GM21528 (cell line): ENCODE measurements at regions not wholly inside any gene's neighbourhood (a gene's known extent, or its start where the extent isn't known, plus 50 kb on each side); places are given as distances from the start of the nearest gene placed in this dataset.
A peak's percentile ranks its signal among the peaks of the same experiment; 100 is the strongest.
"Not testable (repeated sequence)": the region's sequence is repeated elsewhere in the genome, so short reads cannot be mapped to it uniquely, and the experiment has no call there.

Source experiments
- ATAC-seq: cut with Tn5 transposase; IDR thresholded peaks from one replicate; pipeline ENCODE4 v1.9.1; 2021; ENCODE audit warnings: mild to moderate bottlenecking, moderate library complexity; ENCODE audit not compliant: unreplicated experiment, low FRiP score

GRCh38 chr4:82301390-82301789 is 72.4 kb downstream of the HNRNPD start:
- not testable (repeated sequence) for ATAC-seq

DNA sequence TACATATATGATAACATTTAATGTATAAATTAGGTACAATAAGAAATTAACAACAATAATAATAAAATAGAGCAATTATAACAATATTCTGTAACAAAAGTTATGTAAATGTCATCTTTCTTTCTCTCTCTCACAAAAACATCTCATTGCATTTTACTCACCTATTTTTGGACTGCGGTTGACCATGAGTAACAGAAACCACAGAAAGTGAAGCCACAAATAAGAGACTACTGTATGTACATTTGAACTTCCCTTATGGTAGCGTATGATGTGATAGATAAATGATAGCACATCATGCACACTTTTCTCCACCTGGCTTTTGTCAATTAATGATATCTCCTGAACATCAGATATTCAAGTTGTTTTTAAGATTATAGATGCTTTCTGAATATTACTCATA is 80.5 kb downstream of the HNRNPD start:
- ATAC-seq, result peak; percentile 97

DNA sequence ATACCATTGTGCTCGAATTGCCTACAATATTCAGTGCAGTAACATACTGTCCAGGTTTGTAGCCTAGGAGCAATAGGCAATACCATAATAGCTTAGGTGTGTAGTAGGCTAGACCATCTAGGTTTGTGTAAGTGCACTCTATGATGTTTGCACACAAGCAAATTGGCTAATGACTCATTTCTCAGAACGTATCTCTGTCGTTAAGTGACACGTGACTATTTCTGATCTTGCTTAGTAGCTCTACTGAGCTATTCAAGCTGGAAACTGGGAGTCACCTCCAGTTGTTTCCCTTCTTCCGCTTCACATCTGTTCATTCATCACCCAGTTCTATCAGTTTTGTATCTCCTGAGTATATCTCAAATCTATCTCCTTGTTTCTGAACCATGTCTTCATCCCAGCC is 86.1 kb downstream of the HNRNPD start:
- ATAC-seq, result no peak

- peak; percentile 100 for ATAC-seq
Measured at GRCh38 chr4:82284858-82285805, 88.7 kb downstream of the HNRNPD start.

DNA sequence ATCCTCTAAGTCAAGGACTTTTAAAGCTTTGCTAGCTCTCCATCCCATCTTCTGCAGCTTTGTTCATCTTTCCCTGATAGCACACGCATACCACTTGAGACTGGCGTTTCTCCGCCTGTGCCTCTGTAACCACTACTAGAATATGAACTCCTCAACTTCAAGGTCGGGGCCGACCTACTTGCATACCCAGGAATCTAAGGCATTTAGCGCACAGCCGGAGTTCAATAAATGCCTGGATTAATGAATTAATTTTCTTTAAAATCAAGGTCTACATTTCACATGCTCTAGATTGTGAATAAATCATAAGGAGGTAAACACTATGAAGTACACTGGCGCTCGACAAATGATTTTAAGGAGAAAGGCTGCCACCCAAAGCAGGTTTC is 89.3 kb downstream of the HNRNPD start:
- no peak for ATAC-seq

DNA sequence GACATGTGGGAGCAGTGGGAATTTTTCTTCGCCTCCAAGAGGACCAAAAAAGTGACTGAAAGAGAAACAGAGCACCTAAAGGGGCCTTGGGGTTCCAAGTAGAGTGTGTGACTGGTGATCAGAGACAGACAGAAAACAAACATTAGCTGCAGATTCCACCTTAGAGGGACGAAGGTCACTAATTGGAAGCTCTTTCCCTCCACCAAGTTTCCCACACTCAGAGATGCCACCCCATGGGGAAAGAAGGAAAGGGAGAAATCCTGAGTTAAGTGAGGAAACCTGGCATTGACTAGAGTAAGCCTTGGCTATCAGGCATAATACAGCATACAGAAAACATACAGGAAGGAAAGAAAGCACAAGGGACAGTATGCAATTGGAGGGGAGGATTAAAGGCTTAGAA is 90.9 kb downstream of the HNRNPD start:
- ATAC-seq, result no peak

- ATAC-seq, result not testable (repeated sequence)
Measured at GRCh38 chr4:82279550-82279949, 94.2 kb downstream of the HNRNPD start.

DNA sequence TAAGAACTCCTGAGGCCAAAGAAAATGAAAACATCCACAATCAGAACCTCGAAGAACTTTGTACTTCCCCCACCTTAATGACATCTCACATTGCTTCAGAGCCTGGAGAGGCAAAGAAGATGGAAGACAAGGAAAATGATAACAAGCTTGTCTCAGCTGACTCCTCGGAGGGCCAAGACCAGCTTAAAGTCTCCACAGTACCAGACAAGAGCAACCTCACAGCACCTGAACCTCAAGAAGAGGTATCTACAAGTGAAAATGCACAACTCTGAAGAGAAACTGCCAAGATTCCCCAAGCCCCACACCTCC is 97.5 kb downstream of the HNRNPD start:
- ATAC-seq, result no peak

DNA sequence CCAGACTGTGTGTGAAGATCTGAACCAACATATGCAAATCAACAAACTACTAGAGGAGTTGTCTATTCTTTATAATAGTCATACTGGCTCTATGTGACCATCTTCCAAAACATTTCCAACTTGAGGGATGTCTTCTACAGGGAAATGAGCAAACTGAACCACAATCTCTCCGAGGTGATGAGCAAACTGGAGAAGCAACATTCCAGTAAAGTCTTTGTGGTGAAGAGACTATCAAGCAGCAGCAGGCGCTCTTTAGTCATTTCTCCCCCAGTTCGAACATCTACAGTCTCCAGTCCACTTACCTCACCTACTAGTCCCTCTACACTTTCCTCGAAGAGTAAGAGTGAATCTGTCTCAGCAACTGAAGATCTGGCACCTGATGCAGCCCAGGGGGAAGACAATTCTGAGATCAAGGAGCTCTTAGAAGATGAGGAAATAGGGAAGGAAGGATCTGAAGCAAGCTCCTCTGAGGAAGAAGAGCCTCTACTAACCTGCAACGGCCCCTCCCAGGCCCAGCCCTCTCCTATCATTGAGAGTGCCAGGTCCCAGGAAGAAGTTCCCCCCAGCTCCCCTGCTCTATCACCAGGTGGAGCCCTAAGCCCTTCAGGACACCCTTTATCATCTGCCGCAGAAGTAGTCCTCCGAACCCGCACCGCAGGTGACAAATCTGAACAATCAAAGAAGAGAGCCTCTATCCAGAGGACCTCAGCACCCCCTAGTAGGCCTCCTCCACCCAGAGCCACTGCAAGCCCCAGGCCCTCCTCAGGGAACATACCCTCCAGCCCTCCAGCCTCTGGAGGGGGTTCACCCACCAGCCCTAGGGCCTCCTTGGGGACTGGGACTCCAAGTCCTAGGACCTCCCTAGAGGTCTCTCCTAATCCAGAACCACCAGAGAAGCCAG is 98.1 kb downstream of the HNRNPD start:
- no peak for ATAC-seq

DNA sequence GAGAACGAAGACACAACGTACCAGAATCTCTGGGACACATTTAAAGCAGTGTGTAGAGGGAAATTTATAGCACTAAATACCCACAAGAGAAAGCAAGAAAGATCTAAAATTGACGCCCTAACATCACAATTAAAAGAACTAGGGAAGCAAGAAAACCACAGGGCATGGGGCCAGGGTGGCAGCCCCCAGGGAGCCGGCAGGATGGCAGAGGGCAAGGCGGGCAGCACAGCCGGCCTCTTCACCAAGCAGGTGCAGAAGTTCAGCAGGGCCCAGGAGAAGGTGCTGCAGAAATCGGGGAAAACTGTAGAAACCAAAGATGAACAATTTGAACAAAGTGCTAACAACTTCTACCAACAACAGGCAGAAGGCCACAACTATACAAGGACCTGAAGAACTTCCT is 99.1 kb downstream of the HNRNPD start:
- ATAC-seq, result not testable (repeated sequence)

DNA sequence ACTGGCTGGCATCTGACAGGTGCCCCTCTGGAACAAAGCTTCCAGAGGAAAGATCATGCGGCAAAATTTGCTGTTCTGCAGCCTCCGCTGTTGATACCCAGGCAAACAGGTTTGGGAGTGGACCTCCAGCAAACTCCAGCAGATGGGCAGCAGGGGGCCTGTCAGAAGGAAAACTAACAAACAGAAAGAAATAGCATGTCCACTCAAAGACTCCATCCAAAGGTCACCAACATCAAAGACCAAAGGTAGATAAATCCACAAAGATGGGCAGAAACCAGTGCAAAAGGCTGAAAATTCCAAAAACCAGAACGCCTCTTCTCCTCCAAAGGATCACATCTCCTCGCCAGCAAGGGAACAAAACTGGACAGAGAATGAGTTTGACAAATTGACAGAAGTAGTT is 101.3 kb downstream of the HNRNPD start:
- not testable (repeated sequence) for ATAC-seq

GRCh38 chr4:82271915-82272480 is 101.8 kb downstream of the HNRNPD start:
- ATAC-seq, result not testable (repeated sequence)

DNA sequence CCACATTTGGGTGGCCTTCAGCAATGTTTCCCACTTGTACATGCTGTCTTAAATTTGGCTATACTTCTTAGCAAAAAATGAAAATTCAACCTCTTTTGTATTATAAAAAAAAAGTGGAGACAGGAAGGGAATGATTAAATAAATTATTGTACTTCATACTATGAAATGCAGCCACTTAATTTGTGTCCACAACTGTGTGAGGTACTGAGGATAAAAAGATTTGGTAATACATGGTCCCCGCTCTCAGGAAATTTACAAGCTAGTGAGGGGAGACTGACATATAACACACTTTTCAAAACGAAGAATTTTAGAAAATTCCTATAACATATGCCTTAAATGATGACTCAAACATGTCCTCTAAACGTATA is 105.0 kb downstream of the HNRNPD start:
- no peak for ATAC-seq

DNA sequence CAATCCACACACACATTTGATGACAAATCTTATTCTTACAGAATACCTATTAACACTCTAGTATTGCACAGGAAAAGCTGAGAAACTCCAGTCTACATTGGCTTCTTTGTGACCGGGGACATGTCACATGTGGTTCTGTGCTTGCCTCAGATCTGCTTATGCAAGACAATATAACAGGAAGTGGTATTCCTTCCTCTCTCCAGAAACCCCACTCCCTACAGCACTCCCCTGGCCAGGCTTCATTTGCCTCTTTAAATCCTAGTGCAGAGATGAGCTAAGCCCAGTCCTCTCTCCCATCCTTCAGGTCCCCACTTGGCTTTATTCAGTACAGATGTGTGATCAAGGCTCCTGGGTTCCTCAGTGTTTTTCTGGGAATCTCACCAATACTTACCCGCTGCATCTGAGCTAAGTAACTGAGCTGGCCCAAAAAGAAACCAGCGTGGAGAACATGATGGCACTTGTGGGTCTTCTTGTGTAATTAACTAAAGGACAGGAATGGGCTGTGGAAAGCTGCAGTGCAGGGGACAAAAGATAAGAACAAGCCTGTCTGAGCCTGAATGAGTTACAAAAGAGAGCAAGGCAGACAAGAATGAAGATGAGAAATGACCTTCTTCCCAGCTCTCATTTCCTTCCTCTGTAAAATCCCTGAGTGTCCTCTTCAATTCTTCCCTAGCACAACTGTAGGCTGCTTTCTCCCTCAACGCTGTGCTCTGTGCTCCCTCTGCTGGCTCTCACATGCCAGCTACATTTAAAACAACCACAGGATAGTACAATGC is 105.6 kb downstream of the HNRNPD start:
- ATAC-seq, result no peak

DNA sequence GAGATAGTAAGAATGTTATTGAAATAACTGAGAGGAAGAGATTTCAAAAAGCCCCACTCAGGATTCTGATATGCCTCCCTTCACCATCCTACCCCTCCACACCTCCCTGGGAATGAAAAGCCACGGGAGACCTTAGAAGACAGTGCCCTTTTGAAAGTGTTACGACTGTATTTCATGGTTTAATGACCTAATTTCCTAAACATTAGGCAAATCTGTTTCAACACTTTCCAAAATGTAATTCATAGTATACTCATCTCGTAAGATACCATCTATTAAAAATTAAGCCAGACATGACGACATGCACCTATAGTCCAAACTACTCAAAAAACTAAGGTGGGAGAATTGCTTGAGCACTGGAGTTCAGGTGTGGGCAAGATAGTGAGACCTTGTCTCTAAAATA is 106.3 kb downstream of the HNRNPD start:
- no peak for ATAC-seq

DNA sequence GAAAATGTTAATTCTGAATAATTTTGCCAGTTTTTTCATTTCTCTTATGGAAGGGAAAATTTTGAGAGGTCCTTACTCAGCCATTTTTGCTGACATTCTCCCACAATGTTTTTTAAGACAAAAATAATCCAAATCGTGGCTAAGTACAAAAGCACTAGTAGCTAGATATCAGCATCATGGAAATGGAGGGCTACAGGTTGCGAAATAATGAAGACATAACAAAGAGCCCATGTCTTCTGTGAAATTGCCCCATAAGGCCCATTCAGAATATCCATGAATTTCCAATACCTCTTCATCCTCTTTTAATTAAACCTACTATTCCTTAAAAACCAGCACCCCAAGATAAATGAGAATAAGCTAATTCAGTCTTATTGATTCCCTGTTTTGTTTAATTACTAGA is 107.4 kb downstream of the HNRNPD start:
- no peak for ATAC-seq

- no peak for ATAC-seq
Measured at GRCh38 chr4:82261084-82261483, 112.7 kb downstream of the HNRNPD start.

DNA sequence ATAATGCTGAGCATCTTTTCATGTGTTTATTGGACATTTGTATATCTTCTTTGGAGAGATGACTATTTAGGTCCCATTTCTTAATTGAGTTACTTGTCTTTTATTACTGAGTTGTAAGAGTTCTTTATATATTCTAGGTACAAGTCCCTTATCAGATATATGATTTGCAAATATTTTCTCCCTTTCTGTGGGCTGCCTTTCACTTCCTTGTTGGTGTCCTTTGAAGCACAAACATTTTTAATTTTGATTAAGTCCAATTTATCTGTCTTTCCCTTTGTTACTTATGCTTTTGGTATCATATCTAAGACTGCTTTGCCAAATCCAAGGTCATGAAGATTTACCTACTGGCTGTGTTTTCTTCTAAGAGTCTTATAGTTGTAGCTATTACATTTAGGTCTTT is 113.2 kb downstream of the HNRNPD start:
- no peak for ATAC-seq

DNA sequence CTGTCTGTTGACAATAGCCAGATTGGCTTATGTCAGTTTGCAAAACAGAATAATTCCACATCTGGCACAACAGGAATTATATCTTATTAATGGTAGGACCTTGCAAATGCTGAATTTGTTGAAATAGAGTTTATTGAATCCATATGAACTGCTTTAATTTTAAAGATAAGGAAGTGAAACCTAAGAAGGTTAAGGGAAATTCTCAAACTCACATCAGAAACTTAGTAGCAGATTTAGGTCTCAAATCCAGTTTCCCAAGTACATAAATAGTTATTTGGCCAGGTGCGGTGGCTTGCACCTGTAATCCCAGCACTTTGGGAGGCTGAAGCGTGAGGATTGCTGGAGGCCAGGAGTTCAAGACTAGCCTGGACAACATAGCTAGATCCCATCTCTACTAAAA is 117.1 kb downstream of the HNRNPD start:
- no peak for ATAC-seq

DNA sequence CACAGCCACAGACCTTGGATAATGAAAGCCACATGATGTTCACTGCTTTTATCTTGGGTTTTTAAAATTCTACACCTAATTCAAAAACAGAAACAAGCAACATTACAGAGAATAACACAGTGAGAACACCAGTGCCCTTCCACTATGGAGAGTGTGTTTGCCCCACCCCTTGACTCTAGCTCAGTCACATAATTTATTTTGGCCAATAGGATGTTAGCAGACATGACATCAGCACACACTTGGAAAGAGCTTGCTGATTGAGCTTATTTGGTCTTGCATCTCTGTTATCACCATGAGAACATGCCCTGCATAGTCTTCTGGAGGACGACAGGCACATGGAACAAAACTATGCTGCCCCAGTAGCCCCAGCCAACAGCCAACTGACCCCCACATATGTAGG is 118.1 kb downstream of the HNRNPD start:
- no peak for ATAC-seq
